Mucosa of rectum (tissue), 2 donors: ENCODE measurements at regions not wholly inside any gene's neighbourhood (a gene's known extent, or its start where the extent isn't known, plus 50 kb on each side); places are given as distances from the start of the nearest gene placed in this dataset.

Source experiments
- H3K27ac ChIP-seq, 2 donors: one replicate each; pipeline ENCODE4 v1.7.0; 2013; ENCODE audit warnings: inconsistent platforms in 2 of 2, low read depth in 2 of 2, low read length in 2 of 2
- H3K27me3 ChIP-seq, 2 donors: one replicate each; pipeline ENCODE4 v1.7.0; 2013; ENCODE audit warnings: low read length in 2 of 2; ENCODE audit not compliant: control insufficient read depth in 2 of 2, insufficient read depth in 2 of 2
- H3K36me3 ChIP-seq, 2 donors: one replicate each; pipeline ENCODE4 v1.7.0; 2013; ENCODE audit warnings: low read length in 2 of 2; ENCODE audit not compliant: control insufficient read depth in 2 of 2, insufficient read depth in 2 of 2
- H3K4me1 ChIP-seq, 2 donors: one replicate each; pipeline ENCODE4 v1.7.0; 2013; ENCODE audit warnings: low read length in 2 of 2, mild to moderate bottlenecking in 1 of 2; ENCODE audit not compliant: control insufficient read depth in 2 of 2, insufficient read depth in 2 of 2
- H3K4me3 ChIP-seq, 2 donors: one replicate each; pipeline ENCODE4 v1.7.0; 2013; ENCODE audit warnings: low read length in 2 of 2
- H3K9ac ChIP-seq, 2 donors: one replicate each; pipeline ENCODE4 v1.7.0; 2013; ENCODE audit warnings: low read length in 2 of 2, low read depth in 1 of 2, mild to moderate bottlenecking in 1 of 2
- H3K9me3 ChIP-seq, 2 donors: one replicate each; pipeline ENCODE4 v1.7.0; 2013; ENCODE audit warnings: low read length in 2 of 2; ENCODE audit not compliant: control insufficient read depth in 2 of 2
- donor health status: healthy.
- donor health status: Normal muscosa, but diverticular disease.

DNA sequence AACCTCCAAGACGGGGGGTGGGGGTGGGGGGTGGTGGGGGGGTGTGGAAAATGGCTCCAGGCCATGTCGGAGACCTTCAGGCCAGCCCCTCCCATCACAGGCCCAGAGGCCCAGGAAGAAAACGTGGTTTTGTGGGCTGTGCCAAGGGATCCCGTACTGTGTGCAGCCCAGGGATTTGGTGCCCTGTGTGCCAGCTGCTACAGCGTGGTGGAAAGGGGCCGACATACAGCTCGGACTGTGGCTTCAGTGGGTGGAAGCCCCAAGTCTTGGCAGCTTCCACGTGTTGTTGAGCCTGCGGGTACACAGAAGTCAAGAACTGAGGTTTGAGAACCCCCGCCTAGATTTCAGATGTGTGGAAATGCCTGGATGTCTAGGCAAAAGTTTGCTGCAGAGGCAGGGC lies 259.7 kb downstream of the HGF start:
- no peaks in the 10 kb centered on the region for H3K27me3 ChIP-seq
- H3K27ac ChIP-seq = no peak overlapping the region
- H3K4me1 ChIP-seq = no peaks in the 10 kb centered on the region
- H3K9ac ChIP-seq = no peak overlapping the region
- no peak overlapping the region for H3K4me3 ChIP-seq
- no peaks in the 10 kb centered on the region for H3K9me3 ChIP-seq
- H3K36me3 ChIP-seq = no peaks in the 10 kb centered on the region

GRCh38 chr7:81507221-81507620 lies 262.6 kb downstream of the HGF start:
- no peak overlapping the region for H3K4me3 ChIP-seq
- H3K27me3 ChIP-seq = no peaks in the 10 kb centered on the region
- H3K27ac ChIP-seq = no peak overlapping the region
- H3K9me3 ChIP-seq = no peaks in the 10 kb centered on the region
- H3K4me1 ChIP-seq = no peaks in the 10 kb centered on the region
- H3K9ac ChIP-seq = no peak overlapping the region
- H3K36me3 ChIP-seq = no peaks in the 10 kb centered on the region

- Histone ChIP-seq H3K9ac (no peak overlapping the region), H3K27me3 (no peaks in the 10 kb centered on the region), H3K36me3 (no peaks in the 10 kb centered on the region), H3K4me1 (no peaks in the 10 kb centered on the region), H3K9me3 (no peaks in the 10 kb centered on the region), H3K4me3 (no peak overlapping the region), H3K27ac (no peak overlapping the region)
Observed at GRCh38 chr7:81506609-81507008, 263.2 kb downstream of the HGF start.

- no peaks in the 10 kb centered on the region for H3K9me3 ChIP-seq
- H3K27ac ChIP-seq = no peak overlapping the region
- H3K4me1 ChIP-seq = no peaks in the 10 kb centered on the region
- no peak overlapping the region for H3K9ac ChIP-seq
- H3K4me3 ChIP-seq = no peak overlapping the region
- no peaks in the 10 kb centered on the region for H3K36me3 ChIP-seq
- no peaks in the 10 kb centered on the region for H3K27me3 ChIP-seq
Observed at GRCh38 chr7:81503771-81504170, 266.1 kb downstream of the HGF start.

DNA sequence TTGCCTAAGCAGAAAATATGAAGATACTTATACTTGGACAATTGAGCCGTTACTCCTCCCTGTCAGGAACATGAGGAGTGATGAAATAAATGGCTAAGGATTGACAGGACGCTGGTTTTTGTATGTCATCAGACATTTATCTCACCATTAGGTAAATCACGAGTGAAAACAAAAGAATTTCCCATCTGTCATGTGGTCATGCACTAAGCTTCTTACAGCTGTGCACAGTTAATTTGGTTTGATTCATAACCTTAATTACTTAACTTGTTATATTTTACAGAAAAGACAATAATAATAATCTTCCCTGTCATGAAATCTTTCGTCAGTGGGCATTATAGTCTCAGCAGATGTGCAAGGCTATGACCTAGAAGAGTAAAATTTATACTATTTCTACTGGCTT lies 266.5 kb downstream of the HGF start:
- Histone ChIP-seq H3K36me3 (no peaks in the 10 kb centered on the region), H3K9me3 (no peaks in the 10 kb centered on the region), H3K27ac (no peak overlapping the region), H3K27me3 (no peaks in the 10 kb centered on the region), H3K4me1 (no peaks in the 10 kb centered on the region), H3K9ac (no peak overlapping the region), H3K4me3 (no peak overlapping the region)

- Histone ChIP-seq H3K9ac (no peak overlapping the region), H3K4me3 (no peak overlapping the region), H3K9me3 (no peaks in the 10 kb centered on the region), H3K4me1 (no peaks in the 10 kb centered on the region), H3K36me3 (no peaks in the 10 kb centered on the region), H3K27me3 (no peaks in the 10 kb centered on the region), H3K27ac (no peak overlapping the region)
Observed at GRCh38 chr7:81501220-81501619, 268.6 kb downstream of the HGF start.

DNA sequence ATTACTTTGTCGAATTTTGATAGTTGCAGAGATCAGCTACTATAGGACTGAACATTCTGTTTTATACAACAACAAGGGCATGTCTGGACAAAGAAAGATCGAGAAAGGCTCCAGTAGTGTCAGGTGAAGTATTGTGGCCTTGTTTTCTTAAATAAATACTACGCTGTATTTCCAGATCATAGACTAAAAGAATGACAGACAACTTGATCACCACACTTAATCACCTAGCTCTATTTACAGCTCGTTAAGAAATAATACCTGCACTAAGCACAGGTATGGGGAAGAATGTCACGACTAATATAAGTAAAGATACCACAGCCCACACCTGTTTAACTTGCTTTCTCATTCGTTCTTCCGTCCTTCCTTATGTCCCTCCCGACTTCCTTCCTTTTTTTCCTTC lies 269.2 kb downstream of the HGF start:
- Histone ChIP-seq H3K27me3 (no peaks in the 10 kb centered on the region), H3K9ac (no peak overlapping the region), H3K4me1 (no peaks in the 10 kb centered on the region), H3K27ac (no peak overlapping the region), H3K9me3 (no peaks in the 10 kb centered on the region), H3K4me3 (no peak overlapping the region), H3K36me3 (no peaks in the 10 kb centered on the region)

- Histone ChIP-seq H3K4me1 (no peaks in the 10 kb centered on the region), H3K4me3 (no peak overlapping the region), H3K27ac (no peak overlapping the region), H3K27me3 (no peaks in the 10 kb centered on the region), H3K36me3 (no peaks in the 10 kb centered on the region), H3K9ac (no peak overlapping the region), H3K9me3 (no peaks in the 10 kb centered on the region)
Observed at GRCh38 chr7:81499262-81500116, 270.4 kb downstream of the HGF start.

DNA sequence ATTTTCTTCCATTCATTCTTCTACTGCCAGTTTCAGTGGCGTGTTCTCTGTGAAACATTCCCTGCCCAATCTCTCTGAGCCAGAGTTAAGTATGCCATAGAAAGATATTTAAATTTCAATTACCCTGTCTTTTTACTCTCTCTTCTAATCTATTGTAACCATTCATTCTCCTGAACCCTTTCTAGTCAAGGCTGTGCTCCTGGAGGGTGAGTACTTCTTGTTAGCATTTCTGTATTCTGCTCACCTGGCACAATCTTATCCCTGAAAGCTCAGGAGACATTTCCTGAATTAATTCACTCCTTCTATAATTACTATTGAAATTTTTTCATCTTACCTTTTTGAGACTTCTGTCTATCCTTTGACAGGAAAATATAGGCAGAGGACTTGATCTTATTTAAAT lies 271.7 kb downstream of the HGF start:
- H3K27ac ChIP-seq = no peak overlapping the region
- no peaks in the 10 kb centered on the region for H3K9me3 ChIP-seq
- no peaks in the 10 kb centered on the region for H3K4me1 ChIP-seq
- H3K4me3 ChIP-seq = no peak overlapping the region
- H3K9ac ChIP-seq = no peak overlapping the region
- no peaks in the 10 kb centered on the region for H3K36me3 ChIP-seq
- no peaks in the 10 kb centered on the region for H3K27me3 ChIP-seq

DNA sequence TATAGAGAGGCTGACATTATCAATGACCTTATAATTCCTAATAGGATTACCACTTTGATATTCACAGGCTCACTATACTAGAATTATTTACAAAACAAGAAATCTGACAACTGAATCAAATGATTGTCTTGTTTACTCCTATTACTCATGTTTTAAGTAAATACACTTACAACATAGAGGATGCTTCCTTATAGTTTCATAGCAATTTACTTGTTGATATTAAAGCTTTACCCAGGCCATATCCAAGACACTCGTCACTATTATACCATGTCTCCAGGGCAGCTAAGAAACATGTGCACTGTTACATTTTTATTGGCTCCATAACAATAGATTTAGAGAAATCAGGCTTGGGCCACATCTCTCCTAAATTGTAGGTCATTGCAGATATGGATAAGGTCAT lies 276.9 kb downstream of the HGF start:
- no peaks in the 10 kb centered on the region for H3K27me3 ChIP-seq
- H3K4me3 ChIP-seq = no peak overlapping the region
- H3K9me3 ChIP-seq = no peaks in the 10 kb centered on the region
- H3K27ac ChIP-seq = no peak overlapping the region
- H3K36me3 ChIP-seq = no peaks in the 10 kb centered on the region
- H3K4me1 ChIP-seq = no peaks in the 10 kb centered on the region
- no peak overlapping the region for H3K9ac ChIP-seq
